Ovary (tissue), 3 donors: ENCODE measurements at regions not wholly inside any gene's neighbourhood (a gene's known extent, or its start where the extent isn't known, plus 50 kb on each side); places are given as distances from the start of the nearest gene placed in this dataset.

Experiments
- EP300 ChIP-seq: sonication (generic); formaldehyde crosslinking; IDR thresholded peaks from one replicate; pipeline ENCODE4 v1.6.1; 2017; ENCODE audit warnings: antibody characterized with exemption
- TF ChIP-seq, protein P1 (sequence below), 3 donors: fragments of 450-650 bp in 2 of 3; fragments of 200-600 bp in 1 of 3; IDR thresholded peaks; one replicate each; pipeline versions ENCODE4 v1.5.1 to v1.8.0; 2016 to 2022; ENCODE audit warnings: antibody characterized with exemption in 3 of 3, mild to moderate bottlenecking in 1 of 3
- donor health status: DM: no; HTN: no; CAD: no.

- TF ChIP-seq, protein P1, sequence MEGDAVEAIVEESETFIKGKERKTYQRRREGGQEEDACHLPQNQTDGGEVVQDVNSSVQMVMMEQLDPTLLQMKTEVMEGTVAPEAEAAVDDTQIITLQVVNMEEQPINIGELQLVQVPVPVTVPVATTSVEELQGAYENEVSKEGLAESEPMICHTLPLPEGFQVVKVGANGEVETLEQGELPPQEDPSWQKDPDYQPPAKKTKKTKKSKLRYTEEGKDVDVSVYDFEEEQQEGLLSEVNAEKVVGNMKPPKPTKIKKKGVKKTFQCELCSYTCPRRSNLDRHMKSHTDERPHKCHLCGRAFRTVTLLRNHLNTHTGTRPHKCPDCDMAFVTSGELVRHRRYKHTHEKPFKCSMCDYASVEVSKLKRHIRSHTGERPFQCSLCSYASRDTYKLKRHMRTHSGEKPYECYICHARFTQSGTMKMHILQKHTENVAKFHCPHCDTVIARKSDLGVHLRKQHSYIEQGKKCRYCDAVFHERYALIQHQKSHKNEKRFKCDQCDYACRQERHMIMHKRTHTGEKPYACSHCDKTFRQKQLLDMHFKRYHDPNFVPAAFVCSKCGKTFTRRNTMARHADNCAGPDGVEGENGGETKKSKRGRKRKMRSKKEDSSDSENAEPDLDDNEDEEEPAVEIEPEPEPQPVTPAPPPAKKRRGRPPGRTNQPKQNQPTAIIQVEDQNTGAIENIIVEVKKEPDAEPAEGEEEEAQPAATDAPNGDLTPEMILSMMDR (IDR thresholded peaks at IDR 0.05): no peak
- no peak for TF ChIP-seq EP300
These were observed 132.9 kb downstream of the DICER1 start for GRCh38 chr14:95024380-95024779.
